Activated CD8-positive, alpha-beta T cell treated with anti-CD3 and anti-CD28 coated beads, Interleukin-2, amount 10 ng/mL, durations not matched to agents 7 days and 5 days (primary cell): ENCODE measurements at regions not wholly inside any gene's neighbourhood (a gene's known extent, or its start where the extent isn't known, plus 50 kb on each side); places are given as distances from the start of the nearest gene placed in this dataset.

Experiments used
- ATAC-seq: fragments of 150-1000 bp; cut with Tn5 transposase; one replicate; pipeline ENCODE4 v1.10.0; 2021; ENCODE audit warnings: moderate library complexity
- CTCF ChIA-PET: fragments of 350-600 bp; sonication (Branson Sonifier 250); formaldehyde crosslinking; loops from one replicate; lab custom pipeline; 2021; ENCODE audit warnings: antibody characterized with exemption; lab: Charles Lee
- POLR2A ChIA-PET: fragments of 350-600 bp; sonication (Branson Sonifier 250); formaldehyde crosslinking; loops from one replicate; lab custom pipeline; 2021; ENCODE audit warnings: antibody characterized with exemption; lab: Charles Lee
- DNase-seq: peaks from one replicate; pipeline ENCODE4 v3.0.0-alpha.2; 2020
- H3K27ac Mint-ChIP-seq: one replicate; pipeline ENCODE4 v1.8.0; 2021; ENCODE audit warnings: mild to moderate bottlenecking, mixed read lengths
- H3K27me3 Mint-ChIP-seq: one replicate; pipeline ENCODE4 v1.8.0; 2021; ENCODE audit warnings: low read depth, mixed read lengths
- H3K36me3 Mint-ChIP-seq: one replicate; pipeline ENCODE4 v1.8.0; 2021; ENCODE audit warnings: low read depth, mixed read lengths
- H3K4me1 Mint-ChIP-seq: one replicate; pipeline ENCODE4 v1.8.0; 2021; ENCODE audit warnings: low read depth, mixed read lengths
- H3K4me3 Mint-ChIP-seq: one replicate; pipeline ENCODE4 v1.8.0; 2021; ENCODE audit warnings: mild to moderate bottlenecking, mixed read lengths
- H3K9me3 Mint-ChIP-seq: one replicate; pipeline ENCODE4 v1.8.0; 2022; ENCODE audit warnings: mixed read lengths; ENCODE audit not compliant: insufficient read depth

DNA sequence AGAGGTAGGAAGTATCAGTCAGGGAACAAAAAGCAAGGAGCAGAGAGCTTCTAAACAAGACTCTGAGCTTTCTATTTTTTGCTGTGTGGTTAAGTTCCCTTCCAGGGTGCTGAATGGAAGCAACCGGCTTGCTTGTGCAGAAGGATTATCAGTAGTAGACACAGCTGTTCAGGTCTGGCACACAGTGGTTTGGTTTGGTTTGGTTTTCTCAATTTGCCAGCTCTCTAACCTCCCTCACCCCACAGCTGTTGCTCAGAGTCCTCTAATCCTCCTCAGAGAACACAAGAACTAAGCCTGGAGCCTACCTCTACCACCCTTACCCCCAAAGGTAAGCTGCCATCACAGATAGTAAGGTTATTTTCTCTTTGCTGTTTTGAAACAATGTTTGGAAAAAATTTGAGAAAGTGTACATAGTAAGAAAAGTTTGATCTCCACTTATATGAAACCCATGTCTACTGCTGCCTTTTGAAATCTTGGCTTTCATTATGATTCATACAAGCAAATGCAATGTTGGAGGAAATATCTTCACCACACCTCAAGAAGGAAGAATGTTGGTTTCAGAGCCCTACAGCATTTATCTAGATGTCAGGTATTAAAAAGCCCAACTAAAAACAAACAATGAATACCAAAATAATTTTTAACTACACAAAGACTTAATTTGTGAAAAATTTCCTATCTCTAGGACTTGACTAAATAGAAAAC, 255.3 kb downstream of the NR4A2 start:
- H3K9me3 Mint-ChIP-seq, result no peaks in the 10 kb centered on the region
- ChIA-PET CTCF (interaction anchor here (1.5 kb wide), 1 partner anchor 10 kb away, joined by 3 read pairs; no protein-coding TSS in a partner anchor), POLR2A (no interaction called here)
- ATAC-seq (no peak), DNase-seq (no peak)
- no peak overlapping the region for H3K4me3 Mint-ChIP-seq
- H3K36me3 Mint-ChIP-seq, result no peaks in the 10 kb centered on the region
- no peak overlapping the region for H3K27ac Mint-ChIP-seq
- H3K4me1 Mint-ChIP-seq, result no peaks in the 10 kb centered on the region
- no peaks in the 10 kb centered on the region for H3K27me3 Mint-ChIP-seq

DNA sequence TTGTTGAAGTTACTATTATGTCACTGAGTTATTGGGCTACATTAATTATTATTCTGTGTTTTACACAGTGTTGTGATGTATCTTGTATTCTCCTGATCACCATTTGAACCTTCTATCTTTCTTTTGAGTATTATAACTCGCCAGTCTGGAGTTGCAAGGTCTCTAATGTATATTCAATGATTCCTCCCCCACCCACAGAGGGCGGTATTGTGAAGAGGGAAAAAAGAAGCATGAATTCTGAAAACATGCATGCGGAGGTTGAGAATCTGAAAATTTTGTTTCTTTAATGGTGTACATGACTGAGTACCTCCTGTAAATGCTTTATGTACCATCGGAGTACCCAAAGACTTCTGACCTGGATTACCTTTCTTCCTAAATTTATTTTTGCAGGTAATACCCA, 266.6 kb downstream of the NR4A2 start:
- H3K27me3 Mint-ChIP-seq, result peaks cover 2% of the 10 kb centered on the region
- H3K36me3 Mint-ChIP-seq, result no peaks in the 10 kb centered on the region
- POLR2A ChIA-PET, result no interaction called here
- DNase-seq (peak; percentile 26), ATAC-seq (no peak)
- no peaks in the 10 kb centered on the region for H3K9me3 Mint-ChIP-seq
- H3K4me1 Mint-ChIP-seq, result no peaks in the 10 kb centered on the region
- H3K4me3 Mint-ChIP-seq, result no peak overlapping the region
- CTCF ChIA-PET, result no interaction called here
- no peak overlapping the region for H3K27ac Mint-ChIP-seq

DNA sequence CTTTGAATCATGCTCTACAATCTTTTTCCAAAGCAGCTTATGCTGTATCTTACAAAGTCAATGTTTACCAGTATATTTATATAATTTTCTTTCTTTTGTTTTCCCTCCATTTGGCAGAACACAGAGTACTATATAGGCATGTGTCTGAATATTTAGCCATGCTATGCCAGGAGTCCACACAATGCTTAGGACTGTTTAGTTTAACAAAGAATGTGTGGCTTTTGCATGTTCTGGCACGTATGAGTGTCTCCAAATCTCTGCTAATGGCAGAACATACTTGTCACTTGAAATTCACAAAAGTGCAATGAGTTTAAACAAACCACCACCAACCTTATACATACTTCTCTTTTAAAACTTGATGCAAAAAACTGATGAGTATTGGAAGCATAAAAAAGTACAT, 268.0 kb downstream of the NR4A2 start:
- ChIA-PET POLR2A (no interaction called here), CTCF (no interaction called here)
- DNase-seq (no peak), ATAC-seq (no peak)
- H3K27me3 Mint-ChIP-seq, result peaks cover under 1% of the 10 kb centered on the region
- no peak overlapping the region for H3K4me3 Mint-ChIP-seq
- H3K36me3 Mint-ChIP-seq, result no peaks in the 10 kb centered on the region
- H3K4me1 Mint-ChIP-seq, result no peaks in the 10 kb centered on the region
- no peaks in the 10 kb centered on the region for H3K9me3 Mint-ChIP-seq
- no peak overlapping the region for H3K27ac Mint-ChIP-seq

GRCh38 chr2:156057647-156058046, 274.9 kb downstream of the NR4A2 start:
- CTCF ChIA-PET, result no interaction called here
- ATAC-seq (no peak), DNase-seq (no peak)
- Mint-ChIP-seq H3K9me3 (no peaks in the 10 kb centered on the region), H3K4me3 (no peak overlapping the region), H3K4me1 (no peaks in the 10 kb centered on the region), H3K36me3 (no peaks in the 10 kb centered on the region), H3K27ac (no peak overlapping the region), H3K27me3 (no peaks in the 10 kb centered on the region)
- POLR2A ChIA-PET, result no interaction called here

- H3K36me3 Mint-ChIP-seq, result no peaks in the 10 kb centered on the region
- no peaks in the 10 kb centered on the region for H3K9me3 Mint-ChIP-seq
- no peak overlapping the region for H3K4me3 Mint-ChIP-seq
- ATAC-seq (no peak), DNase-seq (no peak)
- CTCF ChIA-PET, result no interaction called here
- no peaks in the 10 kb centered on the region for H3K27me3 Mint-ChIP-seq
- H3K27ac Mint-ChIP-seq, result no peak overlapping the region
- no peaks in the 10 kb centered on the region for H3K4me1 Mint-ChIP-seq
- POLR2A ChIA-PET, result no interaction called here
These were observed 277.5 kb downstream of the NR4A2 start for GRCh38 chr2:156054983-156055382.

DNA sequence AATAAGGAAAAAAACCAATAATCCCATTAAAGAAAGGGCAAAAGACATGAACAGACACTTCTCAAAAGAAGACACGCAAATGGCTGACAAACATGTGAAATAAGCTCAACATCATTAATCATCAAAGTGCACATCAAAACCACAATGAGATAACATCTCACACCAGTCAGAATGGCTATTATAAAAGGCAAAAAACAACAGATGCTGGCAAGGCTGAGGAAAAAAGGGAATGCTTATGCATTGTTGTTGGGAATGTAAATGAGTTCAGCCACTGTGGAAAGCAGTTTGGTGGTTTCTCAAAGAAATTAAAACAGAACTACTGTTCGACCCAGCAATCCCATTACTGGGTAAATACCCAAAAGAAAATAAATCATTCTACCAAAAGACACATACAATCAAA, 285.6 kb downstream of the NR4A2 start:
- ATAC-seq, result no peak
- DNase-seq, result no peak
- no peak overlapping the region for H3K27ac Mint-ChIP-seq
- no peaks in the 10 kb centered on the region for H3K27me3 Mint-ChIP-seq
- H3K4me1 Mint-ChIP-seq, result no peaks in the 10 kb centered on the region
- CTCF ChIA-PET, result no interaction called here
- H3K36me3 Mint-ChIP-seq, result no peaks in the 10 kb centered on the region
- POLR2A ChIA-PET, result no interaction called here
- H3K9me3 Mint-ChIP-seq, result no peaks in the 10 kb centered on the region
- no peak overlapping the region for H3K4me3 Mint-ChIP-seq

- ChIA-PET POLR2A (no interaction called here), CTCF (no interaction called here)
- DNase-seq (no peak), ATAC-seq (no peak)
- no peaks in the 10 kb centered on the region for H3K27me3 Mint-ChIP-seq
- H3K4me1 Mint-ChIP-seq, result no peaks in the 10 kb centered on the region
- H3K9me3 Mint-ChIP-seq, result no peaks in the 10 kb centered on the region
- no peak overlapping the region for H3K4me3 Mint-ChIP-seq
- no peaks in the 10 kb centered on the region for H3K36me3 Mint-ChIP-seq
- H3K27ac Mint-ChIP-seq, result no peak overlapping the region
These were observed 289.6 kb downstream of the NR4A2 start for GRCh38 chr2:156042895-156043294.

DNA sequence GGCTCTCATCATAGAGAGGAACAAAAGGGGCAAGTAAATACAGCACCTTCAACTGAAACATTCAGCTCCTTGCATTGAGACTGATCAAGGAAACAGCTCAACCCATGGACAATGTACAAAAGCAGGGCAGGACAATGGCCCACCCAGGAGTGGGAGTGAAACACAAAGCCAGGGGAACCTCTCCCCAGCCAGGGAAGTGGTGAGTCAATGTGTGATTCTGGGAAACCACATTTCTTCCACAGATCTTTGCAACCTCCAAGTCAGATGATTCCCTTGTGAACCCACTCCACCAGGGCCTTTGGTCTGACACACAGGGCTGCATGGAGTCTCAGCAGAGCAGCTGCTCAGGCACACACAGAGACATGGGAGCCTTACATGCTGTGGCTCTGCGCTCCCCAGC, 294.5 kb downstream of the NR4A2 start:
- no peak overlapping the region for H3K4me3 Mint-ChIP-seq
- no peak overlapping the region for H3K27ac Mint-ChIP-seq

DNA sequence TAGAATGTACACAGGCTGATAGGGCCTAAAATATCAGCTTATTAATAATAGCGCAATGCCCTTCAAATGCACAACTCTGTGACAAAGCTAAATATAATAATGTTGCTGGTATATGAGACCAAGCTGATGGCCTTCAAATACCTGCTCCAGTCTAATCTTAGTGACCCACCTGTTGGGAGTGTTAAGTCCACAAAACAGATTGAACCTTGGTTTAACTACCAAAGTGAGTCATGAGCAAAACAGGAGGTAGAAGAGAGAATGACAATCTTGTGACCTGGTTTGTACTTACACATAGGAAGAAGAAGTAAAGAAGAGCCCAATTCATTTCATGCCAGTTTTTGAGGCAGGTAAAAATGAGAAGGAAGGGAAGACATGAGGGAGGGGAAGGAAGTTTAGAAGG, 295.0 kb downstream of the NR4A2 start:
- no peaks in the 10 kb centered on the region for H3K27me3 Mint-ChIP-seq
- no peaks in the 10 kb centered on the region for H3K4me1 Mint-ChIP-seq
- no peaks in the 10 kb centered on the region for H3K9me3 Mint-ChIP-seq
- H3K4me3 Mint-ChIP-seq, result no peak overlapping the region
- ATAC-seq (no peak), DNase-seq (no peak)
- CTCF ChIA-PET, result no interaction called here
- H3K27ac Mint-ChIP-seq, result no peak overlapping the region
- POLR2A ChIA-PET, result no interaction called here
- H3K36me3 Mint-ChIP-seq, result no peaks in the 10 kb centered on the region

More for the DNA sequence above, 294.5 kb downstream of the NR4A2 start:
- no peaks in the 10 kb centered on the region for H3K27me3 Mint-ChIP-seq
- CTCF ChIA-PET, result no interaction called here
- POLR2A ChIA-PET, result no interaction called here
- no peaks in the 10 kb centered on the region for H3K36me3 Mint-ChIP-seq
- H3K9me3 Mint-ChIP-seq, result no peaks in the 10 kb centered on the region
- no peaks in the 10 kb centered on the region for H3K4me1 Mint-ChIP-seq
- ATAC-seq (no peak), DNase-seq (no peak)

DNA sequence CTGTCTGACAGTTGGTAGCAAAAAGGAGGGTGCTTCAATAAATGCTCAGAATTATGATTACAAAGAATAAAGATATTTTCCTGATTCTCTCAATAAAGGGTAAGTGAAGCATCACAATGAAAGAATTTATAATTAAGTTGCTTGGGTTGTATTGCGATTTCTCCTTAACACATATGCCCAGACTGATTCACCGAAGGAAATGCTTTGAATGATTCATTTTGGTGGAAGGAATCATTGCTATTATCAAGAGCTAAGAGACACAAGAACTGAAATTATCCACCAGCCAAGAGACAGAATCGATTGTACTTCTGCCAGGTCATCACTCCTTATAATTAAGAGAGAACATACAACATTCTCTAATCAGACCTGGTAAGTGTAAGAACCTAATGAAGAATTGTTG, 301.4 kb downstream of the NR4A2 start:
- H3K27me3 Mint-ChIP-seq, result no peaks in the 10 kb centered on the region
- H3K4me1 Mint-ChIP-seq, result no peaks in the 10 kb centered on the region
- DNase-seq (no peak), ATAC-seq (no peak)
- no peak overlapping the region for H3K4me3 Mint-ChIP-seq
- no peak overlapping the region for H3K27ac Mint-ChIP-seq
- H3K36me3 Mint-ChIP-seq, result no peaks in the 10 kb centered on the region
- POLR2A ChIA-PET, result no interaction called here
- CTCF ChIA-PET, result no interaction called here
- no peaks in the 10 kb centered on the region for H3K9me3 Mint-ChIP-seq

GRCh38 chr2:156023229-156023869, 309.2 kb downstream of the NR4A2 start:
- Mint-ChIP-seq H3K27me3 (no peaks in the 10 kb centered on the region), H3K4me1 (no peaks in the 10 kb centered on the region), H3K4me3 (no peak overlapping the region), H3K36me3 (no peaks in the 10 kb centered on the region), H3K9me3 (no peaks in the 10 kb centered on the region), H3K27ac (no peak overlapping the region)
- ATAC-seq, result no peak
- POLR2A ChIA-PET, result no interaction called here
- DNase-seq, result no peak
- CTCF ChIA-PET, result no interaction called here

DNA sequence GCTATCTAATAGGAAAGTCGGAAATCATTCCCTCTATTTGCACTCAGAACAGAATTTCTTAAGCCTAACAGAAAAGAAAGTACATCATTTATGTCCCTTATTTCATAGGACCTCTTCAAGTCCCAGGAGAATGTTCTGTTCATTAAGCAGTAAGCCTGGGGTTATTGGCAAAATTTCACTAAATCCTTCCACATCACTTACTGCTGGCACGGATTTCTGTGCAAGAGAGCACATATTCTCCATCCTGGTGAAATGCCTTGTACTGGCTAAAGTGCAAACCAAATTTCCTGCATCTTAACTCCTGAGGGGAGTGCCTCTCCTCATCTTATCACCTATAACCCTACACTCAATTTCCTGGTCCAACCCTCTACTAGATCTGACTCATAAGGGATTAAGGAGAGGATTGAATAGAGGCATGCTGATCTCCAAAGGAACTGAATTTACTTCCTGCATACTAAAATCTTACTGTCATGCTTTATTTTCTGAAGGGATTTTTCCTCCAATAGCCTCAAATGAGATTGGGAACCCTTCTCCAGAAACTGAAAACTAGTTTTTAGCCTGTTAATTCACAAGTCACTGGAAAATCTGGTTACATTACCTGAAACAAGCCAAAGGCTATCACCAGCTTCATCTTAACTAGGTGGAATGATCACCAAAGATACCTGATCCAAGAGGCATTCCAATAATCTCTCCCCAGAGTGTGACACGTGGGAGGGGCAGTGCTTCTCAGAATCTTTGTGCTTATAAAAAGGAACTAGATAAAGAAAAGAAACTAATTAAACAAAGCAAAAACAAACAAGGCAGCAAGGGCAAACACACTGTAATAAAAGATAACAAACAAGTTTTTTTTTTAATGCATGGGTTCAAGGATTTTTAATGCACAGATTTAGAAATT, 311.1 kb downstream of the NR4A2 start:
- Mint-ChIP-seq H3K36me3 (no peaks in the 10 kb centered on the region), H3K4me3 (no peak overlapping the region), H3K27me3 (no peaks in the 10 kb centered on the region), H3K27ac (no peak overlapping the region), H3K9me3 (no peaks in the 10 kb centered on the region), H3K4me1 (no peaks in the 10 kb centered on the region)
- DNase-seq (no peak), ATAC-seq (no peak)
- CTCF ChIA-PET, result no interaction called here
- POLR2A ChIA-PET, result no interaction called here
